Neural cell (in vitro differentiated cells): ENCODE measurements at regions not wholly inside any gene's neighbourhood (a gene's known extent, or its start where the extent isn't known, plus 50 kb on each side); places are given as distances from the start of the nearest gene placed in this dataset.

Source experiments
- H2AFZ ChIP-seq: fragments of 200-600, 300-800 bp; sonication (generic), shearing (Covaris generic); 2 replicates; pipeline ENCODE4 v1.6.0; 2014; ENCODE audit warnings: low read depth, mild to moderate bottlenecking, antibody characterized with exemption, low read length, moderate library complexity
- H3F3A ChIP-seq: fragments of 200-600 bp; shearing (Covaris generic); 2 replicates; pipeline ENCODE4 v1.6.1; 2016; ENCODE audit warnings: mild to moderate bottlenecking, moderate library complexity, mixed read lengths, antibody characterized with exemption, low read length; ENCODE audit not compliant: insufficient read depth, poor library complexity, severe bottlenecking
- H3K27ac ChIP-seq: fragments of 200-600, 300-800 bp; sonication (generic), shearing (Covaris generic); 2 replicates; pipeline ENCODE4 v1.5.1; 2014; ENCODE audit warnings: mild to moderate bottlenecking, low read length, moderate library complexity
- H3K27me3 ChIP-seq: fragments of 300-800, 200-600 bp; sonication (generic), shearing (Covaris generic); 2 replicates; pipeline ENCODE4 v1.6.0; 2014; ENCODE audit warnings: mild to moderate bottlenecking, low read depth, low read length, moderate library complexity; ENCODE audit not compliant: insufficient read depth
- H3K36me3 ChIP-seq: fragments of 300-800, 200-600 bp; sonication (generic), shearing (Covaris generic); 2 replicates; pipeline ENCODE4 v1.5.1; 2014; ENCODE audit warnings: mild to moderate bottlenecking, antibody characterized with exemption, low read length, moderate library complexity; ENCODE audit not compliant: insufficient read depth
- H3K4me2 ChIP-seq: fragments of 300-800, 200-600 bp; sonication (generic), shearing (Covaris generic); 2 replicates; pipeline ENCODE4 v1.6.0; 2014; ENCODE audit warnings: mild to moderate bottlenecking, low read length
- H3K4me3 ChIP-seq: fragments of 300-800, 200-600 bp; sonication (generic), shearing (Covaris generic); 2 replicates; pipeline ENCODE4 v1.5.1; 2014; ENCODE audit warnings: mild to moderate bottlenecking, low read length, moderate library complexity
- H3K79me2 ChIP-seq: fragments of 200-600 bp; shearing (Covaris generic); replicated peaks from 2 replicates; pipeline ENCODE4 v1.6.0; 2014; ENCODE audit warnings: mild to moderate bottlenecking, low read length, moderate library complexity; ENCODE audit not compliant: insufficient read depth
- H3K9ac ChIP-seq: fragments of 300-800, 200-600 bp; sonication (generic), shearing (Covaris generic); 2 replicates; pipeline ENCODE4 v1.6.1; 2016; ENCODE audit warnings: mild to moderate bottlenecking, low read length, mixed read lengths
- H3K9me2 ChIP-seq: fragments of 200-600 bp; shearing (Covaris generic); 2 replicates; pipeline ENCODE4 v1.6.1; 2016; ENCODE audit warnings: mild to moderate bottlenecking, low read length, mixed read lengths; ENCODE audit not compliant: insufficient read depth
- H3K9me3 ChIP-seq: fragments of 200-600, 300-800 bp; sonication (generic), shearing (Covaris generic); 2 replicates; pipeline ENCODE4 v1.6.1; 2016; ENCODE audit warnings: mild to moderate bottlenecking, mixed run types, low read length, moderate library complexity, mixed read lengths
- H4K20me1 ChIP-seq: fragments of 200-600 bp; shearing (Covaris generic); 2 replicates; pipeline ENCODE4 v1.6.1; 2016; ENCODE audit warnings: mild to moderate bottlenecking, mixed run types; ENCODE audit not compliant: insufficient read depth
- EP300 ChIP-seq: fragments of 450-650 bp; conservative IDR thresholded peaks from 2 replicates; pipeline ENCODE4 v1.6.1; 2014; ENCODE audit warnings: antibody characterized with exemption, mild to moderate bottlenecking, moderate library complexity; ENCODE audit not compliant: poor library complexity, severe bottlenecking
- EZH2 ChIP-seq: fragments of 200-600, 300-800 bp; shearing (Covaris generic), sonication (generic); IDR thresholded peaks from 2 replicates; pipeline ENCODE4 v1.6.1; 2014; ENCODE audit warnings: antibody characterized with exemption, low read length, borderline replicate concordance, mild to moderate bottlenecking; ENCODE audit not compliant: insufficient read depth, poor library complexity, severe bottlenecking
- MXI1 ChIP-seq: fragments of 450-650 bp; conservative IDR thresholded peaks from 2 replicates; pipeline ENCODE4 v1.6.1; 2014; ENCODE audit warnings: antibody characterized with exemption, mild to moderate bottlenecking; ENCODE audit not compliant: poor library complexity, severe bottlenecking
- POLR2AphosphoS5 ChIP-seq: IDR thresholded peaks from 2 replicates; pipeline ENCODE4 v1.6.1; 2012
- RAD21 ChIP-seq: fragments of 450-650 bp; conservative IDR thresholded peaks from 2 replicates; pipeline ENCODE4 v1.6.1; 2014; ENCODE audit warnings: antibody characterized with exemption, mild to moderate bottlenecking, moderate library complexity
- SMC3 ChIP-seq: fragments of 450-650 bp; conservative IDR thresholded peaks from 2 replicates; pipeline ENCODE4 v1.6.1; 2014; ENCODE audit warnings: antibody characterized with exemption, mild to moderate bottlenecking, moderate library complexity; ENCODE audit not compliant: poor library complexity
- TAF1 ChIP-seq: IDR thresholded peaks from 2 replicates; pipeline ENCODE4 v1.6.1; 2012; ENCODE audit warnings: low read depth
- TF ChIP-seq, protein P1 (sequence below): IDR thresholded peaks from 2 replicates; pipeline ENCODE4 v1.6.1; 2012; ENCODE audit warnings: borderline replicate concordance
- TF ChIP-seq, protein P2 (sequence below): fragments of 450-650 bp; IDR thresholded peaks from 2 replicates; pipeline ENCODE4 v1.5.1; 2014; ENCODE audit warnings: antibody characterized with exemption, mild to moderate bottlenecking, moderate library complexity; ENCODE audit not compliant: poor library complexity, severe bottlenecking

DNA sequence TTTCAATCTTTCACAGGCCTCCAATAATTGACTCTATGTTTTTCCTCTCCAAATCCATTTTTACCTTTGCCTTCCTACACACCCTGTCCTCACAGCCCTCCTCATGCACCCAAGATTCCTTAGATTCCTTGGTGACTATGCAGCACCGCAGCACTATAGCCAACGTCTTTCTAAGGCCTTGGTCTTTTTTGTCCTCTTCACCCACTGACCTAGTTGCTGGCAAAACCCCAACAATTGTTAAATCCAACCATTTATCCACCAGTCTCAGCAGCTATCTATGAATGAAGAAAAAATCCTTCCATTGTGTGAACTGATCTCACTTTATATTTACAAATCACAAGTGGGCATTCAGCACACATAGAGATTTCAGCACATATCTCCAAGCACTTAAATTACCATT, 203.9 kb downstream of the VGLL3 start:
- H3K79me2 ChIP-seq, result no peaks in the 10 kb centered on the region
- no peaks in the 10 kb centered on the region for H4K20me1 ChIP-seq
- no peaks in the 10 kb centered on the region for H3F3A ChIP-seq
- H3K4me2 ChIP-seq, result no peak overlapping the region
- no peak overlapping the region for H3K9ac ChIP-seq
- H3K36me3 ChIP-seq, result no peaks in the 10 kb centered on the region
- no peaks in the 10 kb centered on the region for H3K9me3 ChIP-seq
- no peak overlapping the region for H3K27ac ChIP-seq
- no peak overlapping the region for H3K4me3 ChIP-seq
- no peaks in the 10 kb centered on the region for H3K27me3 ChIP-seq
- TF ChIP-seq SMC3, result no peak
- TF ChIP-seq, protein P1, sequence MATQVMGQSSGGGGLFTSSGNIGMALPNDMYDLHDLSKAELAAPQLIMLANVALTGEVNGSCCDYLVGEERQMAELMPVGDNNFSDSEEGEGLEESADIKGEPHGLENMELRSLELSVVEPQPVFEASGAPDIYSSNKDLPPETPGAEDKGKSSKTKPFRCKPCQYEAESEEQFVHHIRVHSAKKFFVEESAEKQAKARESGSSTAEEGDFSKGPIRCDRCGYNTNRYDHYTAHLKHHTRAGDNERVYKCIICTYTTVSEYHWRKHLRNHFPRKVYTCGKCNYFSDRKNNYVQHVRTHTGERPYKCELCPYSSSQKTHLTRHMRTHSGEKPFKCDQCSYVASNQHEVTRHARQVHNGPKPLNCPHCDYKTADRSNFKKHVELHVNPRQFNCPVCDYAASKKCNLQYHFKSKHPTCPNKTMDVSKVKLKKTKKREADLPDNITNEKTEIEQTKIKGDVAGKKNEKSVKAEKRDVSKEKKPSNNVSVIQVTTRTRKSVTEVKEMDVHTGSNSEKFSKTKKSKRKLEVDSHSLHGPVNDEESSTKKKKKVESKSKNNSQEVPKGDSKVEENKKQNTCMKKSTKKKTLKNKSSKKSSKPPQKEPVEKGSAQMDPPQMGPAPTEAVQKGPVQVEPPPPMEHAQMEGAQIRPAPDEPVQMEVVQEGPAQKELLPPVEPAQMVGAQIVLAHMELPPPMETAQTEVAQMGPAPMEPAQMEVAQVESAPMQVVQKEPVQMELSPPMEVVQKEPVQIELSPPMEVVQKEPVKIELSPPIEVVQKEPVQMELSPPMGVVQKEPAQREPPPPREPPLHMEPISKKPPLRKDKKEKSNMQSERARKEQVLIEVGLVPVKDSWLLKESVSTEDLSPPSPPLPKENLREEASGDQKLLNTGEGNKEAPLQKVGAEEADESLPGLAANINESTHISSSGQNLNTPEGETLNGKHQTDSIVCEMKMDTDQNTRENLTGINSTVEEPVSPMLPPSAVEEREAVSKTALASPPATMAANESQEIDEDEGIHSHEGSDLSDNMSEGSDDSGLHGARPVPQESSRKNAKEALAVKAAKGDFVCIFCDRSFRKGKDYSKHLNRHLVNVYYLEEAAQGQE, result no peak
- TF ChIP-seq EP300, result no peak
- TF ChIP-seq EZH2, result no peak
- TF ChIP-seq POLR2AphosphoS5, result no peak
- no peak for TF ChIP-seq MXI1
- TF ChIP-seq TAF1, result no peak
- TF ChIP-seq, protein P2, sequence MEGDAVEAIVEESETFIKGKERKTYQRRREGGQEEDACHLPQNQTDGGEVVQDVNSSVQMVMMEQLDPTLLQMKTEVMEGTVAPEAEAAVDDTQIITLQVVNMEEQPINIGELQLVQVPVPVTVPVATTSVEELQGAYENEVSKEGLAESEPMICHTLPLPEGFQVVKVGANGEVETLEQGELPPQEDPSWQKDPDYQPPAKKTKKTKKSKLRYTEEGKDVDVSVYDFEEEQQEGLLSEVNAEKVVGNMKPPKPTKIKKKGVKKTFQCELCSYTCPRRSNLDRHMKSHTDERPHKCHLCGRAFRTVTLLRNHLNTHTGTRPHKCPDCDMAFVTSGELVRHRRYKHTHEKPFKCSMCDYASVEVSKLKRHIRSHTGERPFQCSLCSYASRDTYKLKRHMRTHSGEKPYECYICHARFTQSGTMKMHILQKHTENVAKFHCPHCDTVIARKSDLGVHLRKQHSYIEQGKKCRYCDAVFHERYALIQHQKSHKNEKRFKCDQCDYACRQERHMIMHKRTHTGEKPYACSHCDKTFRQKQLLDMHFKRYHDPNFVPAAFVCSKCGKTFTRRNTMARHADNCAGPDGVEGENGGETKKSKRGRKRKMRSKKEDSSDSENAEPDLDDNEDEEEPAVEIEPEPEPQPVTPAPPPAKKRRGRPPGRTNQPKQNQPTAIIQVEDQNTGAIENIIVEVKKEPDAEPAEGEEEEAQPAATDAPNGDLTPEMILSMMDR, result no peak
- H3K9me2 ChIP-seq, result no peaks in the 10 kb centered on the region
- no peak overlapping the region for H2AFZ ChIP-seq

DNA sequence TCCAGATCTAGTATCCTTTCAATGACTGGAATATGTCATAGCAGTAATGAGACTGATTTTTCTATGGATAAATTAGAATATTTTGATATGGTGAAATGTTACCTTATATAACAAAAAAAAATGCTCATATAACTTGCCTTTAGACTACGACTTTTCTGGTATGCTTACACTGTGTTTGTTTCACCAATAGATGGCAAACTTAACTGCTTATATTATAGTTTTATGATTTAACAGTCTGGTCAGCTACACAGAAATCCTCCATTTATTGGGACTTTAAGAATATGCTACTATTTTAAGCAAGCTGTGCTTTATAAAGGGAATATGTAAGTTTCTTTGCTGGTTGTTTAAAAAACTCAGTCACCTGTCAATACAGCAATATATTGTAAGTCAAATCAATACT, 205.6 kb downstream of the VGLL3 start:
- Histone ChIP-seq H3K27ac (no peak overlapping the region), H3K4me2 (no peak overlapping the region), H3K4me3 (no peak overlapping the region), H3K9me3 (no peaks in the 10 kb centered on the region), H4K20me1 (no peaks in the 10 kb centered on the region), H3K9ac (no peak overlapping the region), H3K9me2 (no peaks in the 10 kb centered on the region), H3K27me3 (no peaks in the 10 kb centered on the region), H3K36me3 (no peaks in the 10 kb centered on the region), H2AFZ (no peak overlapping the region), H3K79me2 (no peaks in the 10 kb centered on the region), H3F3A (no peaks in the 10 kb centered on the region)
- TF ChIP-seq SMC3, result peak; percentile 65
- TF ChIP-seq EZH2, result no peak
- TF ChIP-seq MXI1, result no peak
- TF ChIP-seq, protein P2, result peak; percentile 60
- no peak for TF ChIP-seq EP300
- peak; percentile 67 for TF ChIP-seq RAD21
